Neural cell (in vitro differentiated cells): ENCODE measurements at regions not wholly inside any gene's neighbourhood (a gene's known extent, or its start where the extent isn't known, plus 50 kb on each side); places are given as distances from the start of the nearest gene placed in this dataset.

Source experiments
- H2AFZ ChIP-seq: fragments of 200-600, 300-800 bp; sonication (generic), shearing (Covaris generic); 2 replicates; pipeline ENCODE4 v1.6.0; 2014; ENCODE audit warnings: low read depth, mild to moderate bottlenecking, antibody characterized with exemption, low read length, moderate library complexity
- H3F3A ChIP-seq: fragments of 200-600 bp; shearing (Covaris generic); 2 replicates; pipeline ENCODE4 v1.6.1; 2016; ENCODE audit warnings: mild to moderate bottlenecking, moderate library complexity, mixed read lengths, antibody characterized with exemption, low read length; ENCODE audit not compliant: insufficient read depth, poor library complexity, severe bottlenecking
- H3K27ac ChIP-seq: fragments of 200-600, 300-800 bp; sonication (generic), shearing (Covaris generic); 2 replicates; pipeline ENCODE4 v1.5.1; 2014; ENCODE audit warnings: mild to moderate bottlenecking, low read length, moderate library complexity
- H3K27me3 ChIP-seq: fragments of 300-800, 200-600 bp; sonication (generic), shearing (Covaris generic); 2 replicates; pipeline ENCODE4 v1.6.0; 2014; ENCODE audit warnings: mild to moderate bottlenecking, low read depth, low read length, moderate library complexity; ENCODE audit not compliant: insufficient read depth
- H3K36me3 ChIP-seq: fragments of 300-800, 200-600 bp; sonication (generic), shearing (Covaris generic); 2 replicates; pipeline ENCODE4 v1.5.1; 2014; ENCODE audit warnings: mild to moderate bottlenecking, antibody characterized with exemption, low read length, moderate library complexity; ENCODE audit not compliant: insufficient read depth
- H3K4me2 ChIP-seq: fragments of 300-800, 200-600 bp; sonication (generic), shearing (Covaris generic); 2 replicates; pipeline ENCODE4 v1.6.0; 2014; ENCODE audit warnings: mild to moderate bottlenecking, low read length
- H3K4me3 ChIP-seq: fragments of 300-800, 200-600 bp; sonication (generic), shearing (Covaris generic); 2 replicates; pipeline ENCODE4 v1.5.1; 2014; ENCODE audit warnings: mild to moderate bottlenecking, low read length, moderate library complexity
- H3K79me2 ChIP-seq: fragments of 200-600 bp; shearing (Covaris generic); replicated peaks from 2 replicates; pipeline ENCODE4 v1.6.0; 2014; ENCODE audit warnings: mild to moderate bottlenecking, low read length, moderate library complexity; ENCODE audit not compliant: insufficient read depth
- H3K9ac ChIP-seq: fragments of 300-800, 200-600 bp; sonication (generic), shearing (Covaris generic); 2 replicates; pipeline ENCODE4 v1.6.1; 2016; ENCODE audit warnings: mild to moderate bottlenecking, low read length, mixed read lengths
- H3K9me2 ChIP-seq: fragments of 200-600 bp; shearing (Covaris generic); 2 replicates; pipeline ENCODE4 v1.6.1; 2016; ENCODE audit warnings: mild to moderate bottlenecking, low read length, mixed read lengths; ENCODE audit not compliant: insufficient read depth
- H3K9me3 ChIP-seq: fragments of 200-600, 300-800 bp; sonication (generic), shearing (Covaris generic); 2 replicates; pipeline ENCODE4 v1.6.1; 2016; ENCODE audit warnings: mild to moderate bottlenecking, mixed run types, low read length, moderate library complexity, mixed read lengths
- H4K20me1 ChIP-seq: fragments of 200-600 bp; shearing (Covaris generic); 2 replicates; pipeline ENCODE4 v1.6.1; 2016; ENCODE audit warnings: mild to moderate bottlenecking, mixed run types; ENCODE audit not compliant: insufficient read depth
- CTCF ChIP-seq: fragments of 450-650 bp; IDR thresholded peaks from 2 replicates; pipeline ENCODE4 v1.5.1; 2014; ENCODE audit warnings: antibody characterized with exemption, mild to moderate bottlenecking, moderate library complexity; ENCODE audit not compliant: poor library complexity, severe bottlenecking
- EP300 ChIP-seq: fragments of 450-650 bp; conservative IDR thresholded peaks from 2 replicates; pipeline ENCODE4 v1.6.1; 2014; ENCODE audit warnings: antibody characterized with exemption, mild to moderate bottlenecking, moderate library complexity; ENCODE audit not compliant: poor library complexity, severe bottlenecking
- EZH2 ChIP-seq: fragments of 200-600, 300-800 bp; shearing (Covaris generic), sonication (generic); IDR thresholded peaks from 2 replicates; pipeline ENCODE4 v1.6.1; 2014; ENCODE audit warnings: antibody characterized with exemption, low read length, borderline replicate concordance, mild to moderate bottlenecking; ENCODE audit not compliant: insufficient read depth, poor library complexity, severe bottlenecking
- MXI1 ChIP-seq: fragments of 450-650 bp; conservative IDR thresholded peaks from 2 replicates; pipeline ENCODE4 v1.6.1; 2014; ENCODE audit warnings: antibody characterized with exemption, mild to moderate bottlenecking; ENCODE audit not compliant: poor library complexity, severe bottlenecking
- POLR2AphosphoS5 ChIP-seq: IDR thresholded peaks from 2 replicates; pipeline ENCODE4 v1.6.1; 2012
- RAD21 ChIP-seq: fragments of 450-650 bp; conservative IDR thresholded peaks from 2 replicates; pipeline ENCODE4 v1.6.1; 2014; ENCODE audit warnings: antibody characterized with exemption, mild to moderate bottlenecking, moderate library complexity
- REST ChIP-seq: IDR thresholded peaks from 2 replicates; pipeline ENCODE4 v1.6.1; 2012; ENCODE audit warnings: borderline replicate concordance
- SMC3 ChIP-seq: fragments of 450-650 bp; conservative IDR thresholded peaks from 2 replicates; pipeline ENCODE4 v1.6.1; 2014; ENCODE audit warnings: antibody characterized with exemption, mild to moderate bottlenecking, moderate library complexity; ENCODE audit not compliant: poor library complexity
- TAF1 ChIP-seq: IDR thresholded peaks from 2 replicates; pipeline ENCODE4 v1.6.1; 2012; ENCODE audit warnings: low read depth

- no peaks in the 10 kb centered on the region for H3K36me3 ChIP-seq
- TF ChIP-seq CTCF, result no peak
- TF ChIP-seq EP300, result no peak
- TF ChIP-seq MXI1, result no peak
- TF ChIP-seq EZH2, result no peak
- TF ChIP-seq REST, result no peak
- TF ChIP-seq RAD21, result no peak
- TF ChIP-seq TAF1, result no peak
- no peak for TF ChIP-seq POLR2AphosphoS5
- no peak for TF ChIP-seq SMC3
- no peak overlapping the region for H3K27ac ChIP-seq
- H3K9me2 ChIP-seq, result no peaks in the 10 kb centered on the region
- no peaks in the 10 kb centered on the region for H3F3A ChIP-seq
- no peaks in the 10 kb centered on the region for H3K79me2 ChIP-seq
- no peak overlapping the region for H3K9ac ChIP-seq
- no peaks in the 10 kb centered on the region for H3K27me3 ChIP-seq
- H3K9me3 ChIP-seq, result no peaks in the 10 kb centered on the region
- no peak overlapping the region for H3K4me2 ChIP-seq
- no peak overlapping the region for H3K4me3 ChIP-seq
- H4K20me1 ChIP-seq, result no peaks in the 10 kb centered on the region
- no peak overlapping the region for H2AFZ ChIP-seq
Measured at GRCh38 chr16:87064731-87065445, 252.3 kb downstream of the C16orf95 start.

- H3F3A ChIP-seq, result no peaks in the 10 kb centered on the region
- H2AFZ ChIP-seq, result no peak overlapping the region
- no peak overlapping the region for H3K9ac ChIP-seq
- TF ChIP-seq MXI1 (no peak), RAD21 (no peak), CTCF (no peak)
- H3K9me3 ChIP-seq, result no peaks in the 10 kb centered on the region
- H3K79me2 ChIP-seq, result no peaks in the 10 kb centered on the region
- H3K4me2 ChIP-seq, result no peak overlapping the region
- no peaks in the 10 kb centered on the region for H3K36me3 ChIP-seq
- no peaks in the 10 kb centered on the region for H3K9me2 ChIP-seq
- H3K27ac ChIP-seq, result no peak overlapping the region
- H4K20me1 ChIP-seq, result no peaks in the 10 kb centered on the region
- H3K4me3 ChIP-seq, result no peak overlapping the region
- no peaks in the 10 kb centered on the region for H3K27me3 ChIP-seq
Measured at GRCh38 chr16:87065446-87066132, 251.6 kb downstream of the C16orf95 start.
